ENCODE measurements at regions not wholly inside any gene's neighbourhood (a gene's known extent, or its start where the extent isn't known, plus 50 kb on each side); places are given as distances from the start of the nearest gene placed in this dataset.

DNA sequence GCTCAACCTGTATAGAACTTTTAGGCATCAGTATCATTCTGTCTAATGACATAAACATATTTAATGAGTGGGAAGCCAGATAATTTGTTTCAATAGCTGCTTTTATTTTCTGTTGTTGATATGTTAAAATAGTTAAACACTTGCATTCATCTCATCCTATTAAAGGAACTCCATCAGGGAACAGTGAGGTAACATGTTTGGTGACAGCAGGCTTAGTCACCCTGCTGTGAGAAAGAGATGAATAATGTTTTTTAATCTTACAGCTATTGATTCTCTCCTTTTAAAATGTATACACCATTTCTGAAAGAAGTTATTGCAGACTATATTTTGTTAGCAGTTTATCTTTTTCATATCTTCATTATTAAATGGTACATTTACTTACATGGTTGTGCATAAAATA lies 123.3 kb upstream of the CWC22 start:
- TF ChIP-seq, protein P1, sequence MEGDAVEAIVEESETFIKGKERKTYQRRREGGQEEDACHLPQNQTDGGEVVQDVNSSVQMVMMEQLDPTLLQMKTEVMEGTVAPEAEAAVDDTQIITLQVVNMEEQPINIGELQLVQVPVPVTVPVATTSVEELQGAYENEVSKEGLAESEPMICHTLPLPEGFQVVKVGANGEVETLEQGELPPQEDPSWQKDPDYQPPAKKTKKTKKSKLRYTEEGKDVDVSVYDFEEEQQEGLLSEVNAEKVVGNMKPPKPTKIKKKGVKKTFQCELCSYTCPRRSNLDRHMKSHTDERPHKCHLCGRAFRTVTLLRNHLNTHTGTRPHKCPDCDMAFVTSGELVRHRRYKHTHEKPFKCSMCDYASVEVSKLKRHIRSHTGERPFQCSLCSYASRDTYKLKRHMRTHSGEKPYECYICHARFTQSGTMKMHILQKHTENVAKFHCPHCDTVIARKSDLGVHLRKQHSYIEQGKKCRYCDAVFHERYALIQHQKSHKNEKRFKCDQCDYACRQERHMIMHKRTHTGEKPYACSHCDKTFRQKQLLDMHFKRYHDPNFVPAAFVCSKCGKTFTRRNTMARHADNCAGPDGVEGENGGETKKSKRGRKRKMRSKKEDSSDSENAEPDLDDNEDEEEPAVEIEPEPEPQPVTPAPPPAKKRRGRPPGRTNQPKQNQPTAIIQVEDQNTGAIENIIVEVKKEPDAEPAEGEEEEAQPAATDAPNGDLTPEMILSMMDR (conservative IDR thresholded peaks at IDR 0.05) = no peak
- TF ChIP-seq ZFX (IDR thresholded peaks at IDR 0.05) = no peak

Measured in C4-2B (cell line).